Astrocyte of the cerebellum (primary cell): ENCODE measurements at regions not wholly inside any gene's neighbourhood (a gene's known extent, or its start where the extent isn't known, plus 50 kb on each side); places are given as distances from the start of the nearest gene placed in this dataset.

Experiments
- DNase-seq: peaks from one replicate; pipeline ENCODE4 v3.0.0-alpha.2; 2011; ENCODE audit warnings: low read depth
- H3K4me3 ChIP-seq: 2 replicates; pipeline ENCODE4 v1.5.1; 2011; ENCODE audit warnings: mild to moderate bottlenecking, low read depth, low read length, moderate library complexity
- CTCF ChIP-seq: IDR thresholded peaks from 2 replicates; pipeline ENCODE4 v1.5.1; 2012; ENCODE audit warnings: low read length, low read depth, moderate library complexity, mild to moderate bottlenecking; ENCODE audit errors: missing control alignments
- in situ Hi-C: cut with HindIII; loops from 2 replicates; pipeline ENCODE4 v1.10.0; 2017; ENCODE audit warnings: low sequenced_read_pairs

GRCh38 chr5:88488561-88488960 lies 219.9 kb upstream of the TMEM161B start:
- no peak for TF ChIP-seq CTCF
- no peak overlapping the region for H3K4me3 ChIP-seq
- no peak for DNase-seq
- in situ Hi-C loops, result no loop called here

- no peak for TF ChIP-seq CTCF
- in situ Hi-C loops, result no loop called here
- no peak overlapping the region for H3K4me3 ChIP-seq
- DNase-seq, result no peak
These were observed 219.5 kb upstream of the TMEM161B start for GRCh38 chr5:88488130-88488529.

- no peak for DNase-seq
- in situ Hi-C loops, result no loop called here
- no peak overlapping the region for H3K4me3 ChIP-seq
- TF ChIP-seq CTCF, result no peak
These were observed 218.4 kb upstream of the TMEM161B start for GRCh38 chr5:88487066-88487465.

GRCh38 chr5:88486431-88486830 lies 217.8 kb upstream of the TMEM161B start:
- H3K4me3 ChIP-seq, result no peak overlapping the region
- no peak for DNase-seq
- in situ Hi-C loops, result no loop called here
- TF ChIP-seq CTCF, result no peak

GRCh38 chr5:88485531-88485930 lies 216.9 kb upstream of the TMEM161B start:
- no peak for TF ChIP-seq CTCF
- no peak overlapping the region for H3K4me3 ChIP-seq
- in situ Hi-C loops, result no loop called here
- DNase-seq, result no peak

GRCh38 chr5:88483964-88484672 lies 215.5 kb upstream of the TMEM161B start:
- H3K4me3 ChIP-seq, result no peak overlapping the region
- in situ Hi-C loops, result no loop called here
- no peak for TF ChIP-seq CTCF
- no peak for DNase-seq
